ENCODE measurements at regions not wholly inside any gene's neighbourhood (a gene's known extent, or its start where the extent isn't known, plus 50 kb on each side); places are given as distances from the start of the nearest gene placed in this dataset.

- Mint-ChIP-seq H3K4me1 (no peaks in the 10 kb centered on the region), H3K36me3 (no peaks in the 10 kb centered on the region), H3K9me3 (no peaks in the 10 kb centered on the region), H3K27me3 (ENCODE audit: low read depth) (peaks cover 55% of the 10 kb centered on the region), H3K4me3 (no peak overlapping the region), H3K27ac (no peak overlapping the region)
- TF ChIP-seq CTCF (IDR thresholded peaks at IDR 0.05; ENCODE audit: unreplicated experiment): no peak
- DNase-seq (ENCODE audit: low spot score in 2 of 2, unreplicated experiment in 2 of 2): no peak
Observed at GRCh38 chr15:60255390-60255789, 142.4 kb downstream of the ANXA2 start.

GRCh38 chr15:60257591-60258159, 140.1 kb downstream of the ANXA2 start:
- no peak overlapping the region for H3K4me3 Mint-ChIP-seq
- H3K4me1 Mint-ChIP-seq: no peaks in the 10 kb centered on the region
- H3K27ac Mint-ChIP-seq: no peak overlapping the region
- no peaks in the 10 kb centered on the region for H3K9me3 Mint-ChIP-seq
- no peaks in the 10 kb centered on the region for H3K36me3 Mint-ChIP-seq
- H3K27me3 Mint-ChIP-seq (ENCODE audit: low read depth): peaks cover 51% of the 10 kb centered on the region
- TF ChIP-seq CTCF (IDR thresholded peaks at IDR 0.05; ENCODE audit: unreplicated experiment): no peak
- no peak for DNase-seq (ENCODE audit: low spot score in 2 of 2, unreplicated experiment in 2 of 2)

GRCh38 chr15:60259469-60259868, 138.3 kb downstream of the ANXA2 start:
- no peaks in the 10 kb centered on the region for H3K9me3 Mint-ChIP-seq
- no peak overlapping the region for H3K4me3 Mint-ChIP-seq
- no peak overlapping the region for H3K27ac Mint-ChIP-seq
- no peak for DNase-seq (ENCODE audit: low spot score in 2 of 2, unreplicated experiment in 2 of 2)
- H3K36me3 Mint-ChIP-seq: no peaks in the 10 kb centered on the region
- no peak for TF ChIP-seq CTCF (IDR thresholded peaks at IDR 0.05; ENCODE audit: unreplicated experiment)
- H3K27me3 Mint-ChIP-seq (ENCODE audit: low read depth): peaks cover 39% of the 10 kb centered on the region
- peaks cover 4% of the 10 kb centered on the region for H3K4me1 Mint-ChIP-seq

GRCh38 chr15:60264088-60264487, 133.7 kb downstream of the ANXA2 start:
- TF ChIP-seq CTCF (IDR thresholded peaks at IDR 0.05; ENCODE audit: unreplicated experiment): no peak
- no peak for DNase-seq (ENCODE audit: low spot score in 2 of 2, unreplicated experiment in 2 of 2)
- peaks cover 4% of the 10 kb centered on the region for H3K4me1 Mint-ChIP-seq
- peak overlapping the region; percentile 32 for H3K27ac Mint-ChIP-seq
- no peak overlapping the region for H3K4me3 Mint-ChIP-seq
- H3K36me3 Mint-ChIP-seq: no peaks in the 10 kb centered on the region
- H3K27me3 Mint-ChIP-seq (ENCODE audit: low read depth): peaks cover 46% of the 10 kb centered on the region
- H3K9me3 Mint-ChIP-seq: no peaks in the 10 kb centered on the region

- H3K9me3 Mint-ChIP-seq: peaks cover 3% of the 10 kb centered on the region
- no peak for DNase-seq (ENCODE audit: low spot score in 2 of 2, unreplicated experiment in 2 of 2)
- H3K27me3 Mint-ChIP-seq (ENCODE audit: low read depth): peaks cover 46% of the 10 kb centered on the region
- no peak overlapping the region for H3K27ac Mint-ChIP-seq
- H3K4me3 Mint-ChIP-seq: no peak overlapping the region
- H3K36me3 Mint-ChIP-seq: no peaks in the 10 kb centered on the region
- no peak for TF ChIP-seq CTCF (IDR thresholded peaks at IDR 0.05; ENCODE audit: unreplicated experiment)
- H3K4me1 Mint-ChIP-seq: peaks cover 4% of the 10 kb centered on the region
Observed at GRCh38 chr15:60264566-60264965, 133.2 kb downstream of the ANXA2 start.

- H3K9me3 Mint-ChIP-seq: peaks cover 5% of the 10 kb centered on the region
- H3K36me3 Mint-ChIP-seq: no peaks in the 10 kb centered on the region
- H3K4me3 Mint-ChIP-seq: no peak overlapping the region
- H3K27me3 Mint-ChIP-seq (ENCODE audit: low read depth): peaks cover 45% of the 10 kb centered on the region
- peaks cover 4% of the 10 kb centered on the region for H3K4me1 Mint-ChIP-seq
- no peak for TF ChIP-seq CTCF (IDR thresholded peaks at IDR 0.05; ENCODE audit: unreplicated experiment)
- no peak for DNase-seq (ENCODE audit: low spot score in 2 of 2, unreplicated experiment in 2 of 2)
- H3K27ac Mint-ChIP-seq: no peak overlapping the region
Observed at GRCh38 chr15:60265057-60265456, 132.7 kb downstream of the ANXA2 start.
